A549 (cell line): ENCODE measurements at regions not wholly inside any gene's neighbourhood (a gene's known extent, or its start where the extent isn't known, plus 50 kb on each side); places are given as distances from the start of the nearest gene placed in this dataset.

Experiments
- MYC ChIP-seq: IDR thresholded peaks from 2 replicates; pipeline ENCODE4 v1.6.1; 2012; ENCODE audit warnings: mild to moderate bottlenecking, inconsistent platforms, low read length, improper control_type of control experiment, borderline replicate concordance
- NR3C1 ChIP-seq: fragments of >200 bp; sonication (Bioruptor Twin); formaldehyde crosslinking; IDR thresholded peaks from 3 replicates; pipeline ENCODE4 v1.6.1; 2017
- ZFP36 ChIP-seq: fragments of 450-650 bp; IDR thresholded peaks from 2 replicates; pipeline ENCODE4 v1.6.1; 2014; ENCODE audit warnings: borderline replicate concordance; ENCODE audit not compliant: partially characterized antibody

- TF ChIP-seq NR3C1: no peak
- no peak for TF ChIP-seq MYC
- TF ChIP-seq ZFP36: no peak
Observed at GRCh38 chr10:7100032-7100702, 310.7 kb downstream of the SFMBT2 start.
